GM10248 (cell line): ENCODE measurements at regions not wholly inside any gene's neighbourhood (a gene's known extent, or its start where the extent isn't known, plus 50 kb on each side); places are given as distances from the start of the nearest gene placed in this dataset.

Source experiments
- CTCF ChIA-PET: fragments of 300-600 bp; sonication (Branson Sonifier 250); formaldehyde crosslinking; extraction: SDS; loops from one replicate; lab custom pipeline; 2021; ENCODE audit warnings: antibody characterized with exemption; lab: Yijun Ruan, JAX
- POLR2A ChIA-PET: fragments of 350-650 bp; sonication (Branson Sonifier 250); formaldehyde crosslinking; extraction: SDS; loops from one replicate; lab custom pipeline; 2020; ENCODE audit warnings: antibody characterized with exemption; lab: Yijun Ruan, JAX
- DNase-seq: peaks from one replicate; pipeline ENCODE4 v3.0.0; 2012; ENCODE audit errors: extremely low spot score
- CTCF ChIP-seq: IDR thresholded peaks from 2 replicates; pipeline ENCODE4 v1.5.1; 2012; ENCODE audit warnings: mild to moderate bottlenecking, low read depth; ENCODE audit errors: extremely low read depth, missing control alignments, control extremely low read depth

GRCh38 chr16:87543436-87544191 lies 50.8 kb upstream of the ZCCHC14 start:
- ChIA-PET POLR2A (no interaction called here), CTCF (interaction anchor here (0.9 to 1.0 kb wide), 2 partner anchors 14 to 92 kb away, joined by 3 to 4 read pairs; no protein-coding TSS in a partner anchor)
- no peak for DNase-seq
- no peak for TF ChIP-seq CTCF

- POLR2A ChIA-PET: no interaction called here
- CTCF ChIA-PET: interaction anchor here (0.9 to 1.1 kb wide), 3 partner anchors 8 to 93 kb away, joined by 3 to 5 read pairs (median 4); no protein-coding TSS in a partner anchor
Measured at GRCh38 chr16:87542531-87543102, 49.8 kb upstream of the ZCCHC14 start.

More at GRCh38 chr16:87542531-87543102, 49.8 kb upstream of the ZCCHC14 start:
- DNase-seq: no peak
- no peak for TF ChIP-seq CTCF
